BJ (cell line): ENCODE measurements at regions not wholly inside any gene's neighbourhood (a gene's known extent, or its start where the extent isn't known, plus 50 kb on each side); places are given as distances from the start of the nearest gene placed in this dataset.
A peak's percentile ranks its signal among the peaks of the same experiment; 100 is the strongest.

ENCODE experiments used
- CTCF ChIA-PET: fragments of 350-600 bp; formaldehyde crosslinking; extraction: SDS; loops from one replicate; lab custom pipeline; 2021; ENCODE audit warnings: antibody characterized with exemption, inconsistent platforms; lab: Yijun Ruan, JAX
- POLR2A ChIA-PET: fragments of 300-600 bp; sonication (Branson Sonifier 250); formaldehyde crosslinking; extraction: SDS; loops from one replicate; lab custom pipeline; 2021; ENCODE audit warnings: antibody characterized with exemption; lab: Charles Lee
- DNase-seq: peaks from one replicate; pipeline ENCODE4 v3.0.0-alpha.2; 2011; ENCODE audit warnings: low read depth
- H3K27me3 ChIP-seq: 2 replicates; pipeline ENCODE4 v1.6.0; 2011; ENCODE audit warnings: low read length; ENCODE audit not compliant: control insufficient read depth, insufficient read depth
- H3K36me3 ChIP-seq: 2 replicates; pipeline ENCODE4 v1.5.1; 2011; ENCODE audit warnings: low read length; ENCODE audit not compliant: control insufficient read depth, insufficient read depth
- H3K4me3 ChIP-seq: 2 replicates; pipeline ENCODE4 v1.5.1; 2011; ENCODE audit warnings: low read depth, mild to moderate bottlenecking, control low read depth, low read length
- CTCF ChIP-seq: IDR thresholded peaks from 2 replicates; pipeline ENCODE4 v1.5.1; 2011; ENCODE audit warnings: low read depth, mild to moderate bottlenecking, control low read depth, inconsistent platforms, low read length, moderate library complexity; ENCODE audit not compliant: insufficient read depth

- no peaks in the 10 kb centered on the region for H3K27me3 ChIP-seq
- POLR2A ChIA-PET, result interaction anchor here (0.6 kb wide), 2 partner anchors 30 to 34 kb away, joined by 3 to 5 read pairs; no protein-coding TSS in a partner anchor
- H3K36me3 ChIP-seq, result no peaks in the 10 kb centered on the region
- no peak for TF ChIP-seq CTCF
- DNase-seq, result peak; percentile 46
- CTCF ChIA-PET, result interaction anchor here (1.0 to 1.6 kb wide), 4 partner anchors 11 to 114 kb away, joined by 3 to 9 read pairs (median 4); no protein-coding TSS in a partner anchor
- no peak overlapping the region for H3K4me3 ChIP-seq
Measured at GRCh38 chr7:25835197-25835596, 316.8 kb upstream of the NFE2L3 start.

DNA sequence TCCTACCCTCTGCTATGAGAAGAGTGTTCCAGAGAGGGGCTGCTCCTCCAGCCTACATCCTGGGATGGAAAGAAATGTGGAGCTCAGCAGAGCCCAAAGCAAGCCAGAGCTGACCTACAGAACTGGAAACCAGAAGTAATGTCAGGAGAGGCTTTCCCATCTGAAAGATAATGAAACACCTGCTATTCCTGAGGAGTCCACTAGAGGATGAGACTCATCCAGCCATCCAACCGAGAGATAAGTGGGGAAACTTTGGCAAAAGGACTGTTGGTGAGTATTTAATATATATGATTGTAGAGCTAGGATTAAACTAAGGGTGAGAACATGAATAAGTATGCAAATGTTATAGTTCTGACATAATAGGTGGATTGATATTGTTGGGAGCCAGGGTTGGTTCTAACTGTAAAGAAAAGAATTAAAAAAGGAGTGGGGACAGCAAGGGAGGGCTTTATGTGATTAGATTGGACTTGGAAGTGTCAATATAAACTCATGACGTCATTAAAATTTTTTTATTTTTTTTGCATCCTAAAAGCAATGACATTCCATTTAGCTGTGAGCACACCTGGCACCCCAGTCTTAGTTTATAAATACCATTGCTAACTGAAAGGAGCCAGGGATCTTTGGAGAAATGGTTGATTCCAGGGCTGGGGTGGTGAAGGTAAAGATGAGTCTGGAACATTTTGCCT is 312.8 kb upstream of the NFE2L3 start:
- TF ChIP-seq CTCF, result peak; percentile 50
- Histone ChIP-seq H3K27me3 (no peaks in the 10 kb centered on the region), H3K36me3 (no peaks in the 10 kb centered on the region), H3K4me3 (no peak overlapping the region)
- ChIA-PET POLR2A (no interaction called here), CTCF (interaction anchor here (0.7 to 1.8 kb wide), 3 partner anchors 9 to 85 kb away, joined by 3 to 6 read pairs (median 4); no protein-coding TSS in a partner anchor)
- no peak for DNase-seq

GRCh38 chr7:25840209-25840792 is 311.7 kb upstream of the NFE2L3 start:
- no peaks in the 10 kb centered on the region for H3K36me3 ChIP-seq
- CTCF ChIA-PET, result interaction anchor here (1.8 kb wide), 1 partner anchor 11 kb away, joined by 4 read pairs; no protein-coding TSS in a partner anchor
- POLR2A ChIA-PET, result no interaction called here
- TF ChIP-seq CTCF, result no peak
- H3K4me3 ChIP-seq, result no peak overlapping the region
- H3K27me3 ChIP-seq, result no peaks in the 10 kb centered on the region
- DNase-seq, result no peak

- CTCF ChIA-PET, result interaction anchor here (0.6 to 1.5 kb wide), 2 partner anchors 10 to 537 kb away, joined by 3 to 8 read pairs; no protein-coding TSS in a partner anchor
- Histone ChIP-seq H3K4me3 (no peak overlapping the region), H3K27me3 (no peaks in the 10 kb centered on the region), H3K36me3 (no peaks in the 10 kb centered on the region)
- POLR2A ChIA-PET, result no interaction called here
- DNase-seq, result no peak
- no peak for TF ChIP-seq CTCF
Measured at GRCh38 chr7:25841575-25841974, 310.4 kb upstream of the NFE2L3 start.

GRCh38 chr7:25842201-25842733 is 309.7 kb upstream of the NFE2L3 start:
- Histone ChIP-seq H3K27me3 (no peaks in the 10 kb centered on the region), H3K36me3 (no peaks in the 10 kb centered on the region), H3K4me3 (no peak overlapping the region)
- no peak for TF ChIP-seq CTCF
- CTCF ChIA-PET, result interaction anchor here (1.5 kb wide), 1 partner anchor 9 kb away, joined by 8 read pairs; no protein-coding TSS in a partner anchor
- POLR2A ChIA-PET, result no interaction called here
- DNase-seq, result no peak
